OCI-LY1 (cell line): ENCODE measurements at regions not wholly inside any gene's neighbourhood (a gene's known extent, or its start where the extent isn't known, plus 50 kb on each side); places are given as distances from the start of the nearest gene placed in this dataset.

Experiments
- H2AFZ ChIP-seq: fragments of 200-600 bp; sonication (generic), shearing (Covaris generic); 2 replicates; pipeline ENCODE4 v1.6.0; 2014; ENCODE audit warnings: antibody characterized with exemption, mild to moderate bottlenecking, low read length
- H3F3A ChIP-seq: fragments of 200-600 bp; sonication (generic), shearing (Covaris generic); 2 replicates; pipeline ENCODE4 v1.6.0; 2014; ENCODE audit warnings: mild to moderate bottlenecking, antibody characterized with exemption, low read length, moderate library complexity; ENCODE audit not compliant: insufficient read depth
- H3K27ac ChIP-seq: fragments of 200-600 bp; sonication (generic); 2 replicates; pipeline ENCODE4 v1.5.1; 2014; ENCODE audit warnings: low read length, mixed run types, mild to moderate bottlenecking, low read depth; ENCODE audit not compliant: poor library complexity, severe bottlenecking
- H3K27me3 ChIP-seq: fragments of 200-600 bp; sonication (generic); 2 replicates; pipeline ENCODE4 v1.6.0; 2014; ENCODE audit warnings: antibody characterized with exemption, mild to moderate bottlenecking, low read length, moderate library complexity; ENCODE audit not compliant: insufficient read depth
- H3K36me3 ChIP-seq: fragments of 200-600 bp; sonication (generic); 2 replicates; pipeline ENCODE4 v1.6.1; 2014; ENCODE audit warnings: mild to moderate bottlenecking, antibody characterized with exemption, low read length, moderate library complexity, mixed read lengths; ENCODE audit not compliant: insufficient read depth
- H3K4me1 ChIP-seq: fragments of 200-600 bp; sonication (generic); 2 replicates; pipeline ENCODE4 v1.5.1; 2014; ENCODE audit warnings: mild to moderate bottlenecking, low read length, moderate library complexity; ENCODE audit not compliant: insufficient read depth, severe bottlenecking
- H3K4me2 ChIP-seq: fragments of 200-600 bp; sonication (generic), shearing (Covaris generic); 2 replicates; pipeline ENCODE4 v1.6.1; 2014; ENCODE audit warnings: low read length
- H3K4me3 ChIP-seq: fragments of 200-600 bp; sonication (generic); 2 replicates; pipeline ENCODE4 v1.5.1; 2014; ENCODE audit warnings: low read length, low read depth, mild to moderate bottlenecking, mixed read lengths; ENCODE audit not compliant: poor library complexity, severe bottlenecking
- H3K79me2 ChIP-seq: fragments of 200-600 bp; shearing (Covaris generic); 2 replicates; pipeline ENCODE4 v1.6.1; 2016; ENCODE audit warnings: mixed run types, low read length, mixed read lengths; ENCODE audit not compliant: insufficient read depth
- H3K9ac ChIP-seq: fragments of 200-600 bp; sonication (generic), shearing (Covaris generic); 2 replicates; pipeline ENCODE4 v1.6.1; 2014; ENCODE audit warnings: mild to moderate bottlenecking, low read length, mixed read lengths
- H3K9me2 ChIP-seq: fragments of 200-600 bp; sonication (generic), shearing (Covaris generic); 2 replicates; pipeline ENCODE4 v1.6.1; 2014; ENCODE audit warnings: low read depth, mild to moderate bottlenecking, low read length, mixed read lengths
- H3K9me3 ChIP-seq: fragments of 200-600 bp; shearing (Covaris generic); 2 replicates; pipeline ENCODE4 v1.6.1; 2014; ENCODE audit warnings: low read length, mixed read lengths
- H4K20me1 ChIP-seq: fragments of 200-600 bp; sonication (generic), shearing (Covaris generic); 2 replicates; pipeline ENCODE4 v1.6.0; 2016; ENCODE audit warnings: mild to moderate bottlenecking, low read length; ENCODE audit not compliant: insufficient read depth
- CTCF ChIP-seq: fragments of 200-600 bp; sonication (generic), shearing (Covaris generic); IDR thresholded peaks from 2 replicates; pipeline ENCODE4 v1.5.1; 2017; ENCODE audit warnings: mild to moderate bottlenecking, antibody characterized with exemption, low read length, moderate library complexity, mixed read lengths
- EZH2 ChIP-seq: fragments of 200-600 bp; sonication (generic), shearing (Covaris generic); IDR thresholded peaks from 2 replicates; pipeline ENCODE4 v1.8.0; 2017; ENCODE audit warnings: borderline replicate concordance, mixed run types, mild to moderate bottlenecking, antibody characterized with exemption, low read length, moderate library complexity, mixed read lengths

GRCh38 chr6:25171301-25171700 lies 107.9 kb upstream of the CARMIL1 start:
- no peaks in the 10 kb centered on the region for H3K79me2 ChIP-seq
- no peaks in the 10 kb centered on the region for H3K9me2 ChIP-seq
- H3K4me2 ChIP-seq = no peak overlapping the region
- H2AFZ ChIP-seq = no peak overlapping the region
- peaks cover 7% of the 10 kb centered on the region for H3K4me1 ChIP-seq
- no peak overlapping the region for H3K27ac ChIP-seq
- H3K4me3 ChIP-seq = no peak overlapping the region
- H3K9ac ChIP-seq = no peak overlapping the region
- no peak for TF ChIP-seq CTCF
- TF ChIP-seq EZH2 = no peak
- H3K36me3 ChIP-seq = no peaks in the 10 kb centered on the region
- H3K27me3 ChIP-seq = no peaks in the 10 kb centered on the region
- no peaks in the 10 kb centered on the region; the same call in 1 of the 2 replicates for H3F3A ChIP-seq
- H3K9me3 ChIP-seq = no peaks in the 10 kb centered on the region
- H4K20me1 ChIP-seq = no peaks in the 10 kb centered on the region

GRCh38 chr6:25172819-25173218 lies 106.4 kb upstream of the CARMIL1 start:
- no peaks in the 10 kb centered on the region for H3K79me2 ChIP-seq
- H3F3A ChIP-seq = no peaks in the 10 kb centered on the region; the same call in 1 of the 2 replicates
- no peak for TF ChIP-seq EZH2
- no peak for TF ChIP-seq CTCF
- H3K36me3 ChIP-seq = no peaks in the 10 kb centered on the region
- no peak overlapping the region for H2AFZ ChIP-seq
- no peak overlapping the region for H3K4me3 ChIP-seq
- no peak overlapping the region for H3K4me2 ChIP-seq
- no peak overlapping the region for H3K27ac ChIP-seq
- H3K27me3 ChIP-seq = no peaks in the 10 kb centered on the region
- no peaks in the 10 kb centered on the region for H3K9me2 ChIP-seq
- H4K20me1 ChIP-seq = no peaks in the 10 kb centered on the region
- no peaks in the 10 kb centered on the region for H3K9me3 ChIP-seq
- H3K4me1 ChIP-seq = no peaks in the 10 kb centered on the region
- no peak overlapping the region for H3K9ac ChIP-seq

- Histone ChIP-seq H3K4me1 (peaks cover 1% of the 10 kb centered on the region), H3K9ac (no peak overlapping the region), H3K36me3 (no peaks in the 10 kb centered on the region), H2AFZ (no peak overlapping the region), H3K27me3 (no peaks in the 10 kb centered on the region), H3K4me2 (no peak overlapping the region), H3K79me2 (no peaks in the 10 kb centered on the region), H3K27ac (no peak overlapping the region), H3K9me3 (no peaks in the 10 kb centered on the region), H4K20me1 (no peaks in the 10 kb centered on the region), H3K9me2 (no peaks in the 10 kb centered on the region), H3K4me3 (no peak overlapping the region), H3F3A (no peaks in the 10 kb centered on the region; the same call in 1 of the 2 replicates)
- no peak for TF ChIP-seq EZH2
- TF ChIP-seq CTCF = no peak
Measured at GRCh38 chr6:25173246-25173645, 105.9 kb upstream of the CARMIL1 start.
